HepG2 (cell line): ENCODE measurements at regions not wholly inside any gene's neighbourhood (a gene's known extent, or its start where the extent isn't known, plus 50 kb on each side); places are given as distances from the start of the nearest gene placed in this dataset.

Experiments
- ATAC-seq: fragments of 200-7000 bp; cut with Tn5 transposase; 3 replicates; pipeline ENCODE4 v1.9.1; 2020; ENCODE audit warnings: mild to moderate bottlenecking, moderate library complexity
- BruUV-seq: library from RNA; stranded (reverse); fragments of 400-500 nt; replicated peaks from 2 replicates; lab custom pipeline; 2021; lab: Mats Ljungman, UMichigan
- CTCF ChIA-PET: fragments of 300-600 bp; formaldehyde crosslinking; extraction: SDS; loops from one replicate; lab custom pipeline; 2021; ENCODE audit warnings: low total read pairs, inconsistent platforms, low intra/inter-chr PET ratio; lab: Yijun Ruan, JAX
- POLR2A ChIA-PET: fragments of 350-600 bp; sonication (Branson Sonifier 250); formaldehyde crosslinking; loops from one replicate; lab custom pipeline; 2020; ENCODE audit warnings: antibody characterized with exemption, inconsistent platforms; lab: Yijun Ruan, JAX
- DNase-seq: peaks from one replicate; pipeline ENCODE4 v3.0.0-alpha.2; 2015; ENCODE audit warnings: low spot score
- FAIRE-seq: peaks from 3 replicates; lab custom pipeline; 2011; peaks lifted over from hg19 to GRCh38; lab: Jason Lieb, UNC
- H2AFZ ChIP-seq: one replicate; pipeline ENCODE4 v1.6.1; 2011; ENCODE audit warnings: low read length, inconsistent platforms
- H3K27ac ChIP-seq: fragments of 300-600 bp; 3 replicates; pipeline ENCODE4 v1.8.0; 2011; ENCODE audit warnings: mixed run types, mild to moderate bottlenecking, mixed read lengths, low read length, inconsistent platforms; ENCODE audit not compliant: insufficient read depth; ENCODE audit errors: extremely low read length
- H3K27me3 ChIP-seq, 2 experiments: fragments of 200-600 bp in 1 of 2; 2 replicates in 1 of 2; 3 replicates in 1 of 2; pipeline versions ENCODE4 v1.6.0 to v1.8.0; 2011; ENCODE audit warnings: low read length in 2 of 2, mild to moderate bottlenecking in 2 of 2, moderate library complexity in 2 of 2, inconsistent platforms in 1 of 2; ENCODE audit not compliant: insufficient read depth in 2 of 2, control insufficient read depth in 1 of 2
- H3K36me3 ChIP-seq, 2 experiments: fragments of 200-600 bp in 1 of 2; replicated peaks in 1 of 2; 2 replicates in 1 of 2; 3 replicates in 1 of 2; pipeline versions ENCODE4 v1.5.1 to v1.8.0; 2011; ENCODE audit warnings: low read length in 2 of 2, inconsistent platforms in 1 of 2; ENCODE audit not compliant: insufficient read depth in 2 of 2, control insufficient read depth in 1 of 2
- H3K4me1 ChIP-seq: 2 replicates; pipeline ENCODE4 v1.5.1; 2012; ENCODE audit warnings: low read length, inconsistent platforms; ENCODE audit not compliant: insufficient read depth
- H3K4me2 ChIP-seq: 2 replicates; pipeline ENCODE4 v1.6.0; 2011; ENCODE audit warnings: low read depth, low read length, inconsistent platforms
- H3K4me3 ChIP-seq, 3 experiments: fragments of 200-600 bp in 1 of 3; sonication (generic), shearing (Covaris generic) in 1 of 3; replicated peaks in 1 of 3; 2 replicates each; pipeline ENCODE4 v1.5.1; 2011 to 2016; ENCODE audit warnings: low read length in 3 of 3, inconsistent platforms in 2 of 3, low read depth in 2 of 3, mild to moderate bottlenecking in 2 of 3, control low read depth in 1 of 3, mixed read lengths in 1 of 3; ENCODE audit not compliant: insufficient read depth in 1 of 3
- H3K79me2 ChIP-seq: one replicate; pipeline ENCODE4 v1.6.1; 2011; ENCODE audit warnings: low read length, inconsistent platforms; ENCODE audit not compliant: insufficient read depth
- H3K9ac ChIP-seq: 2 replicates; pipeline ENCODE4 v1.6.0; 2011; ENCODE audit warnings: mild to moderate bottlenecking, low read depth, low read length, inconsistent platforms; ENCODE audit not compliant: insufficient read depth
- H3K9me3 ChIP-seq: 2 replicates; pipeline ENCODE4 v1.5.1; 2012; ENCODE audit warnings: mild to moderate bottlenecking, low read length
- H4K20me1 ChIP-seq: 2 replicates; pipeline ENCODE4 v1.6.0; 2011; ENCODE audit warnings: inconsistent platforms, mild to moderate bottlenecking, low read length, moderate library complexity; ENCODE audit not compliant: insufficient read depth
- CCDC6 ChIP-seq: sonication (generic); formaldehyde crosslinking; IDR thresholded peaks from 2 replicates; pipeline ENCODE4 v1.8.1; 2022; ENCODE audit warnings: mild to moderate bottlenecking, missing genetic modification reagents, moderate library complexity
- ERF ChIP-seq: IDR thresholded peaks from 2 replicates; pipeline ENCODE4 v1.6.1; 2018; ENCODE audit warnings: missing biosample characterization, missing genetic modification reagents
- HNRNPL ChIP-seq: fragments of 200-400 bp; formaldehyde crosslinking; IDR thresholded peaks from 2 replicates; pipeline ENCODE4 v1.6.1; 2017; ENCODE audit warnings: mild to moderate bottlenecking, low read depth, low read length
- KLF13 ChIP-seq: sonication (generic); formaldehyde crosslinking; IDR thresholded peaks from 2 replicates; pipeline ENCODE4 v1.4.0; 2020; ENCODE audit warnings: mild to moderate bottlenecking, missing genetic modification reagents
- MEIS2 ChIP-seq: sonication (generic); formaldehyde crosslinking; IDR thresholded peaks from 2 replicates; pipeline ENCODE4 v1.9.0; 2021; ENCODE audit warnings: mild to moderate bottlenecking, missing genetic modification reagents
- PHB2 ChIP-seq: fragments of 450-650 bp; IDR thresholded peaks from 2 replicates; pipeline ENCODE4 v1.6.1; 2018; ENCODE audit not compliant: partially characterized antibody
- RELA ChIP-seq: sonication (generic); formaldehyde crosslinking; IDR thresholded peaks from 2 replicates; pipeline ENCODE4 v1.4.0; 2020; ENCODE audit warnings: missing genetic modification reagents
- RFXANK ChIP-seq: IDR thresholded peaks from 2 replicates; pipeline ENCODE4 v1.6.1; 2016
- ZFX ChIP-seq: sonication (generic); formaldehyde crosslinking; IDR thresholded peaks from 2 replicates; pipeline ENCODE4 v1.4.0; 2020; ENCODE audit warnings: mild to moderate bottlenecking, low read depth, missing genetic modification reagents, moderate library complexity
- ZNF44 ChIP-seq: sonication (generic); formaldehyde crosslinking; IDR thresholded peaks from 2 replicates; pipeline ENCODE4 v1.5.1; 2020; ENCODE audit warnings: mild to moderate bottlenecking, missing genetic modification reagents
- ZNF484 ChIP-seq: sonication (generic); formaldehyde crosslinking; IDR thresholded peaks from 2 replicates; pipeline ENCODE4 v1.5.1; 2020; ENCODE audit warnings: mild to moderate bottlenecking, low read depth, missing genetic modification reagents, borderline replicate concordance
- ZNF761 ChIP-seq: sonication (generic); formaldehyde crosslinking; conservative IDR thresholded peaks from 2 replicates; pipeline ENCODE4 v1.4.0; 2020; ENCODE audit warnings: mild to moderate bottlenecking, missing genetic modification reagents
- ZNF790 ChIP-seq: sonication (generic); formaldehyde crosslinking; IDR thresholded peaks from 2 replicates; pipeline ENCODE4 v1.8.0; 2022; ENCODE audit warnings: missing genetic modification reagents, mild to moderate bottlenecking, borderline replicate concordance
- WGBS: methylation state at CpG from one replicate; pipeline ENCODE4 v1.1.6; 2017; ENCODE audit warnings: low lambda C conversion rate; 5-methylcytosine and 5-hydroxymethylcytosine counted together
- in situ Hi-C: cut with HindIII; loops from 2 replicates; pipeline ENCODE4 v1.10.0; 2017; ENCODE audit warnings: low pct_unique_long_range_greater_than_20kb; ENCODE audit not compliant: extremely low pct_ligation_motif_present
- intact Hi-C: fragments of 100-400 bp; cut with micrococcal nuclease; formaldehyde crosslinking; loops from one replicate; pipeline ENCODE4 v1.10.0; 2022; ENCODE audit not compliant: unreplicated experiment
- TF ChIP-seq, protein P1 (sequence below): IDR thresholded peaks from 2 replicates; pipeline ENCODE4 v1.6.1; 2016; ENCODE audit warnings: missing compliant biosample characterization, missing genetic modification reagents, borderline replicate concordance
- TF ChIP-seq, protein P2 (sequence below): sonication (generic); formaldehyde crosslinking; IDR thresholded peaks from 2 replicates; pipeline ENCODE4 v1.4.0; 2020; ENCODE audit warnings: missing genetic modification reagents, borderline replicate concordance

GRCh38 chr2:185201063-185201462 lies 537.5 kb upstream of the FSIP2 start (continued):
- TF ChIP-seq CCDC6, result no peak
- no peak for TF ChIP-seq ERF (CRISPR knock-in tag)
- TF ChIP-seq MEIS2, result no peak
- TF ChIP-seq, protein P1, sequence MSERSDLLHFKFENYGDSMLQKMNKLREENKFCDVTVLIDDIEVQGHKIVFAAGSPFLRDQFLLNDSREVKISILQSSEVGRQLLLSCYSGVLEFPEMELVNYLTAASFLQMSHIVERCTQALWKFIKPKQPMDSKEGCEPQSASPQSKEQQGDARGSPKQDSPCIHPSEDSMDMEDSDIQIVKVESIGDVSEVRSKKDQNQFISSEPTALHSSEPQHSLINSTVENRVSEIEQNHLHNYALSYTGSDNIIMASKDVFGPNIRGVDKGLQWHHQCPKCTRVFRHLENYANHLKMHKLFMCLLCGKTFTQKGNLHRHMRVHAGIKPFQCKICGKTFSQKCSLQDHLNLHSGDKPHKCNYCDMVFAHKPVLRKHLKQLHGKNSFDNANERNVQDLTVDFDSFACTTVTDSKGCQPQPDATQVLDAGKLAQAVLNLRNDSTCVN, result no peak
- TF ChIP-seq, all 625 proteins: peak for 0

GRCh38 chr2:185202381-185202780 lies 536.2 kb upstream of the FSIP2 start:
- no peaks in the 10 kb centered on the region for H3K27me3 ChIP-seq
- DNase-seq (no peak), ATAC-seq (no peak), FAIRE-seq (no peak)
- H3K4me3 ChIP-seq, result no peak overlapping the region
- 9% methylated on average over 2 of the region's 2 CpGs for WGBS
- H2AFZ ChIP-seq, result no peak overlapping the region
- CTCF ChIA-PET, result no interaction called here
- no peaks in the 10 kb centered on the region for H3K9me3 ChIP-seq
- BruUV-seq, result no TSS peak
- H3K79me2 ChIP-seq, result no peaks in the 10 kb centered on the region
- H4K20me1 ChIP-seq, result no peaks in the 10 kb centered on the region
- TF ChIP-seq ZFX (no peak), RELA (no peak), HNRNPL (no peak), ZNF484 (no peak), RFXANK (CRISPR knock-in tag) (no peak), ZNF790 (CRISPR knock-in tag) (no peak), PHB2 (no peak), ZNF761 (no peak), ZNF44 (CRISPR knock-in tag) (no peak), KLF13 (CRISPR knock-in tag) (no peak)
- TF ChIP-seq, protein P2, sequence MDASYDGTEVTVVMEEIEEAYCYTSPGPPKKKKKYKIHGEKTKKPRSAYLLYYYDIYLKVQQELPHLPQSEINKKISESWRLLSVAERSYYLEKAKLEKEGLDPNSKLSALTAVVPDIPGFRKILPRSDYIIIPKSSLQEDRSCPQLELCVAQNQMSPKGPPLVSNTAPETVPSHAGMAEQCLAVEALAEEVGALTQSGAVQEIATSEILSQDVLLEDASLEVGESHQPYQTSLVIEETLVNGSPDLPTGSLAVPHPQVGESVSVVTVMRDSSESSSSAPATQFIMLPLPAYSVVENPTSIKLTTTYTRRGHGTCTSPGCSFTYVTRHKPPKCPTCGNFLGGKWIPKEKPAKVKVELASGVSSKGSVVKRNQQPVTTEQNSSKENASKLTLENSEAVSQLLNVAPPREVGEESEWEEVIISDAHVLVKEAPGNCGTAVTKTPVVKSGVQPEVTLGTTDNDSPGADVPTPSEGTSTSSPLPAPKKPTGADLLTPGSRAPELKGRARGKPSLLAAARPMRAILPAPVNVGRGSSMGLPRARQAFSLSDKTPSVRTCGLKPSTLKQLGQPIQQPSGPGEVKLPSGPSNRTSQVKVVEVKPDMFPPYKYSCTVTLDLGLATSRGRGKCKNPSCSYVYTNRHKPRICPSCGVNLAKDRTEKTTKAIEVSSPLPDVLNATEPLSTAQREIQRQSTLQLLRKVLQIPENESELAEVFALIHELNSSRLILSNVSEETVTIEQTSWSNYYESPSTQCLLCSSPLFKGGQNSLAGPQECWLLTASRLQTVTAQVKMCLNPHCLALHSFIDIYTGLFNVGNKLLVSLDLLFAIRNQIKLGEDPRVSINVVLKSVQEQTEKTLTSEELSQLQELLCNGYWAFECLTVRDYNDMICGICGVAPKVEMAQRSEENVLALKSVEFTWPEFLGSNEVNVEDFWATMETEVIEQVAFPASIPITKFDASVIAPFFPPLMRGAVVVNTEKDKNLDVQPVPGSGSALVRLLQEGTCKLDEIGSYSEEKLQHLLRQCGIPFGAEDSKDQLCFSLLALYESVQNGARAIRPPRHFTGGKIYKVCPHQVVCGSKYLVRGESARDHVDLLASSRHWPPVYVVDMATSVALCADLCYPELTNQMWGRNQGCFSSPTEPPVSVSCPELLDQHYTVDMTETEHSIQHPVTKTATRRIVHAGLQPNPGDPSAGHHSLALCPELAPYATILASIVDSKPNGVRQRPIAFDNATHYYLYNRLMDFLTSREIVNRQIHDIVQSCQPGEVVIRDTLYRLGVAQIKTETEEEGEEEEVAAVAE (CRISPR knock-in tag), result no peak
- no peak overlapping the region for H3K9ac ChIP-seq
- H3K4me1 ChIP-seq, result no peaks in the 10 kb centered on the region
- intact Hi-C loops (no loop called here), in situ Hi-C loops (loop anchor here (25.0 kb wide), 2 partner anchors 535 to 1260 kb away; partner anchors contain the start of gene FSIP2)
- no peaks in the 10 kb centered on the region for H3K36me3 ChIP-seq
- no peak overlapping the region for H3K27ac ChIP-seq
- POLR2A ChIA-PET, result no interaction called here
- no peak overlapping the region for H3K4me2 ChIP-seq
